Pons (tissue), 1 donor: ENCODE measurements at regions not wholly inside any gene's neighbourhood (a gene's known extent, or its start where the extent isn't known, plus 50 kb on each side); places are given as distances from the start of the nearest gene placed in this dataset.
A peak's percentile ranks its signal among the peaks of the same experiment; 100 is the strongest.

Experiments used
- DNase-seq: peaks from one replicate; pipeline ENCODE4 v3.0.0-alpha.2; 2016; ENCODE audit warnings: low spot score

DNA sequence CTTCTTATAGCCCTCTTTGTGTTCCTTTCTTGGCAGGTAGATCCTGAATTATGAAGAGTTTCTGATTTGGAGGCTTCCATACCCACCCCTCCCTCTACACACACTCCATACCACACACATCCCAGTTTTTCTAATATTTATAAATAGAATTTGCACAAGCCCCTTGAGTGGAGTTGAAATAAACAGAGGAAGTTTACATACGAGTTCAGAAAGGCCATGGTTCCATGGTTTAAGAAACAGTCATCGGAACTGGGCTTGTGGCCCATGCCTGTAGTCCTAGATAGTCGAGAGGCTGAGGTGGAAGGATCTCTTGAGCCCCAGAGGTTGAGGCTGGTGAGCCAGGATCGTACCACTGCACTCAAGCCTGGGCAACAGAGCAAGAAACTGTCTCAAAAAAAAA, 62.7 kb upstream of the TANC1 start:
- no peak for DNase-seq

DNA sequence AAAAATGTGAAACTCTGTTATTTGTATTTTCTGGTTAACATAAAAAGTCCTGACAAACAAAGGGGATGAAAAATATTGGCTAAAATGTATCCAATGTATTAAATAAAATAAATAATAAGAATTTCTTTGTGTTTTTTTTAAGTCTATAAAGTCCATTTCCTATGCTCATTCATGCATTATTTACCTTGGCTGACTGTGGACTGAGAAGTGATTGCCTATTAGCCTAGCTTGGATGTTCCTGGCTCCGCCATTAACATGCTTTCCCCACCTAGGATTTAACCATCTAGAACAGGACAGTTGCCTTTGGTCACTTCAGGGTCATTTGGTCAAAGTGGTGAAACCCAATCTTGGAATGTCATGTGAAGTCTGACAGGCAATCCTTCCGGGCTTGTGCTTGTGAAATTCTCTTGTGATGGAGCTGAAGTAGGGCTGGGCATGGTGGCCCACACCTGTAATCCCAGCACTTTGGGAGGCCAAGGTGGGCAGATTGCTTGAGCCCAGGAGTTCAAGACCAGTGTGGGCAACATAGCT, 60.4 kb upstream of the TANC1 start:
- DNase-seq, result no peak

DNA sequence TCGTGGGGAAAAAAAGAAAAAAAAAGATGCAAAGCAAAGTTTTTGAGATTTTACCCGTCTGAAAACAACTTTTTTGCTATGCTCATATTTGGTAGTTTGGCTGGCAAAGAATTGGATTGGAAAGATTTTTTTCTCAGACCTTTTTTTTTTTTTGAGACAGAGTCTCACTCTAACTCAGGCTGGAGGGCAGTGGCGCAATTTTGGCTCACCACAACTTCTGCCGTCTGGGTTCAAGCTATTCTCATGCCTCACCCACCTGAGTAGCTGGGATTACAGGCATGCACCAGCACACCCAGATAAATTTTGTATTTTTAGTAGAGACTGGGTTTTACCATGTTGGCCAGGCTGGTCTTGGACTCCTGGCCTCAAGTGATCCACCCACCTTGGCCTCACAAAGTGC, 56.3 kb upstream of the TANC1 start:
- DNase-seq, result peak; percentile 39

DNA sequence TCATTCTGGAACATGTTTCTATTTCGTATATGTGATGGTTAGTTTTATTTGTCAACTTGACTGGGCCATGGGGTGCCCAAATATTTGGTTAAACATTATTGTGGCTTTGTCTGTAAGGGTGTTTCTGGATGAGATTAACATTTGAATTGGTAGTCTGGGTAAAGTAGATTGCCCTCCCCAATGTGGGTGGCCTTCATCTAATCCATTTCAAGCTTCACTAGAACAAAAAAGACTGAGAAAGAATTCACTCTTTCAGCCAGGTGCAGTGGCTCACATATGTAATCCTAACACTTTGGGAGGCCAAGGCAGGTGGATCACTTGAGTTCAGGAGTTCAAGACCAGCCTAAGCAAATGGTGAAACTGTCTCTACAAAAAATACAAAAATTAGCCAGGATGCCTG, 55.7 kb upstream of the TANC1 start:
- no peak for DNase-seq

DNA sequence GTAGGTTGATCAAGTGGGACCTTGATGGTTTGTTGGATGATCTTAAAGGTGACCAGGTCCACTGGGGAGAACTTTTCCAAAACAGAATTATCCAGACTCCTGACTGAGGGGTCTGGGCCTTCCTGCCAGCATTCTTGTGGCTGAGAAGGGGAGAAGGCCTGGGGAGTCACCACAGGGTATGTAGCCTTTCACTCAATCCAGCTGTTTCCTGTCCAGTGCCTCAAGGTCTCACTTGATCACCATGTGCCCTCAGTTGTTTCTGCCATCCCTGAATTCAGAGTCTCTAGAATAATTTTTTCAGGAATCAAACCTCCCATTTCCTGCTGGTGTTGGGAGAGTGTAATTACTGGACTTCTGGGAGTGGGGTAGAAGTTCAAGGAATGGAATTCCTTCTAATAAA, 54.4 kb upstream of the TANC1 start:
- no peak for DNase-seq

DNA sequence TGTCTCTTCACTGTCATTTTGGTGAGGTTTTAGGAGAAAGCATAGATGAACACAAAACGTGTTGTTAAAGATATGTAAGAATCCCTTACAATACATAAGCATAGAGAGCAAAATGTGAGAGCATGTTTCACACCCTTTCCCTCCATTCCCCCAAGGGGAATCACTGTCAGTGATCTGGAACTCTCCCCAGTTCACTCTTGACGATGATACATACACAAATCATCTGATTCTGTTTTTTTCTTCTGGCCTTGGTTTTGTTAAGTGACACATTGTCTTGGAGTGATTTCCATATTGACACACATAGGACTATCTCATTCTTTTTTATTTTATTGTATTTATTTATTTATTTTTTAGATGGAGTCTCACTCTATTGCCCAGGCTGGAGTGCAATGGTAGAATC, 53.7 kb upstream of the TANC1 start:
- DNase-seq, result no peak

DNA sequence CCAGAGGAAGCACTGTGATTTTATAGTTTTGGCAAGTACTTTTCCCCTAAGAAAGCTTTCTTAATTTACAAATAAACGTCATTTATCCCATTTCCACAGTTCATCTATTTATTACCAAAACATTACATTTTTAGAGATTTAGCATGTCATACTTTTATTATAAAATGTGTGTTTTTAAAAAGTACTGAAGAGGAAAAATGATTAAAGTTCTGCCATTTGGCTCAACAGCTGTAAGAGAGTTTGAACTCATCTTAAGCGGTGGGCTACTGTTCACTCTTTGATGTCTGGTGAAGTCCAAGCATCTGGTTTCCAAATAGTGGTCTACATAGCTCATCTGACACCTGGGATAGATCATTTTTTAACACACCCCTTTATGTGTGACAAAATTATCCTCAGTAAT, 51.3 kb upstream of the TANC1 start:
- no peak for DNase-seq

DNA sequence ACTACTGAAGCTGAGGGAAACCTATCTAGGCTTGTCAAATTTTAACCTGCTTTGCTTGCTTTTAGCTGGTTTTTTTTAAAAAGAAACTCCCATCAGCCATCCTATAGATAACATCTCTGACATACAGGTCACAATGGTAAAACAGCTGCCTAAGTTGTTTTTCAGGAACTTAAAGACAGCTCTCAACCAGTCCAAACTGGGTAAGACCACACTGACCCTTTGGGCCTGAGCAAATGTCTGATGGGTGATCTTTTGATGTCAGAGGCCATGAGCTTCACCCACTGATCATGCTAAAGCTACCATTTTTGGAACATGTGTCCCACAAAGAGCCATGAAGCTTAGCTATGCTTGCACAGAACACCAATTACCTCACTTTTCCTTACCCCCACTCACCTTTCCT, 50.0 kb upstream of the TANC1 start:
- DNase-seq, result no peak
